Upper lobe of left lung (tissue), 4 donors: ENCODE measurements at regions not wholly inside any gene's neighbourhood (a gene's known extent, or its start where the extent isn't known, plus 50 kb on each side); places are given as distances from the start of the nearest gene placed in this dataset.

Source experiments
- POLR2A ChIP-seq, 4 donors: fragments of 450-650 bp; IDR thresholded peaks; one replicate each; pipeline ENCODE4 v1.5.1; 2016 to 2017; ENCODE audit warnings: antibody characterized with exemption in 4 of 4, mild to moderate bottlenecking in 2 of 4
- TF ChIP-seq, protein P1 (sequence below), 6 experiments: fragments of 450-650 bp in 4 of 6; fragments of 200-600 bp in 2 of 6; sonication (generic) in 2 of 6; IDR thresholded peaks; one replicate each; pipeline ENCODE4 v1.5.1; 2016 to 2019; ENCODE audit warnings: antibody characterized with exemption in 6 of 6

GRCh38 chr6:78611886-78612480, 255.4 kb upstream of the IRAK1BP1 start:
- TF ChIP-seq, protein P1, sequence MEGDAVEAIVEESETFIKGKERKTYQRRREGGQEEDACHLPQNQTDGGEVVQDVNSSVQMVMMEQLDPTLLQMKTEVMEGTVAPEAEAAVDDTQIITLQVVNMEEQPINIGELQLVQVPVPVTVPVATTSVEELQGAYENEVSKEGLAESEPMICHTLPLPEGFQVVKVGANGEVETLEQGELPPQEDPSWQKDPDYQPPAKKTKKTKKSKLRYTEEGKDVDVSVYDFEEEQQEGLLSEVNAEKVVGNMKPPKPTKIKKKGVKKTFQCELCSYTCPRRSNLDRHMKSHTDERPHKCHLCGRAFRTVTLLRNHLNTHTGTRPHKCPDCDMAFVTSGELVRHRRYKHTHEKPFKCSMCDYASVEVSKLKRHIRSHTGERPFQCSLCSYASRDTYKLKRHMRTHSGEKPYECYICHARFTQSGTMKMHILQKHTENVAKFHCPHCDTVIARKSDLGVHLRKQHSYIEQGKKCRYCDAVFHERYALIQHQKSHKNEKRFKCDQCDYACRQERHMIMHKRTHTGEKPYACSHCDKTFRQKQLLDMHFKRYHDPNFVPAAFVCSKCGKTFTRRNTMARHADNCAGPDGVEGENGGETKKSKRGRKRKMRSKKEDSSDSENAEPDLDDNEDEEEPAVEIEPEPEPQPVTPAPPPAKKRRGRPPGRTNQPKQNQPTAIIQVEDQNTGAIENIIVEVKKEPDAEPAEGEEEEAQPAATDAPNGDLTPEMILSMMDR (IDR thresholded peaks at IDR 0.05): peak in 4 of 6 experiments; percentile 10 to 34 (median 18)
- no peak for TF ChIP-seq POLR2A (IDR thresholded peaks at IDR 0.05)
